Activated CD8-positive, alpha-beta memory T cell treated with anti-CD3 and anti-CD28 coated beads, Interleukin-2, amount 50 U/mL, for 24 hours (primary cell): ENCODE measurements at regions not wholly inside any gene's neighbourhood (a gene's known extent, or its start where the extent isn't known, plus 50 kb on each side); places are given as distances from the start of the nearest gene placed in this dataset.
"Not testable (repeated sequence)": the region's sequence is repeated elsewhere in the genome, so short reads cannot be mapped to it uniquely, and the experiment has no call there.

Experiments used
- DNase-seq: peaks from one replicate; pipeline ENCODE4 v3.0.0-alpha.2; 2020; ENCODE audit errors: extremely low read depth

- DNase-seq = no peak
Measured at GRCh38 chr15:70525551-70525950, 237.8 kb downstream of the UACA start.

GRCh38 chr15:70524470-70524869 is 238.9 kb downstream of the UACA start:
- DNase-seq = no peak

- DNase-seq = no peak
Measured at GRCh38 chr15:70523616-70524015, 239.7 kb downstream of the UACA start.

GRCh38 chr15:70523192-70523591 is 240.2 kb downstream of the UACA start:
- no peak for DNase-seq

GRCh38 chr15:70522323-70522966 is 240.9 kb downstream of the UACA start:
- DNase-seq = no peak

GRCh38 chr15:70521576-70522322 is 241.6 kb downstream of the UACA start:
- no peak for DNase-seq

- no peak for DNase-seq
Measured at GRCh38 chr15:70519616-70520015, 243.7 kb downstream of the UACA start.

GRCh38 chr15:70519004-70519365 is 244.4 kb downstream of the UACA start:
- no peak for DNase-seq

- no peak for DNase-seq
Measured at GRCh38 chr15:70518201-70519003, 245.0 kb downstream of the UACA start.

- no peak for DNase-seq
Measured at GRCh38 chr15:70517194-70517590, 246.2 kb downstream of the UACA start.

GRCh38 chr15:70516408-70517193 is 246.8 kb downstream of the UACA start:
- DNase-seq = no peak

GRCh38 chr15:70514251-70514650 is 249.1 kb downstream of the UACA start:
- DNase-seq = no peak

- no peak for DNase-seq
Measured at GRCh38 chr15:70513819-70514218, 249.5 kb downstream of the UACA start.

GRCh38 chr15:70512772-70513362 is 250.5 kb downstream of the UACA start:
- DNase-seq = no peak

GRCh38 chr15:70511972-70512587 is 251.3 kb downstream of the UACA start:
- not testable (repeated sequence) for DNase-seq

- DNase-seq = no peak
Measured at GRCh38 chr15:70510433-70510832, 252.9 kb downstream of the UACA start.

GRCh38 chr15:70509731-70510143 is 253.6 kb downstream of the UACA start:
- no peak for DNase-seq

- DNase-seq = no peak
Measured at GRCh38 chr15:70509282-70509662, 254.1 kb downstream of the UACA start.

GRCh38 chr15:70508561-70509281 is 254.6 kb downstream of the UACA start:
- DNase-seq = no peak

GRCh38 chr15:70507772-70508371 is 255.5 kb downstream of the UACA start:
- no peak for DNase-seq
